PC-3 (cell line): ENCODE measurements at regions not wholly inside any gene's neighbourhood (a gene's known extent, or its start where the extent isn't known, plus 50 kb on each side); places are given as distances from the start of the nearest gene placed in this dataset.

Experiments
- ATAC-seq: fragments of 200-7000 bp; cut with Tn5 transposase; 2 replicates; pipeline ENCODE4 v1.9.1; 2020; ENCODE audit warnings: mild to moderate bottlenecking, moderate library complexity
- BruUV-seq: library from RNA; stranded (reverse); fragments of 400-500 nt; replicated peaks from 2 replicates; lab custom pipeline; 2021; lab: Mats Ljungman, UMichigan
- CTCF ChIA-PET: fragments of 300-600 bp; sonication (Branson Sonifier 250); formaldehyde crosslinking; loops from one replicate; lab custom pipeline; 2022; ENCODE audit warnings: antibody characterized with exemption; lab: Charles Lee
- POLR2A ChIA-PET: fragments of 300-600 bp; sonication (Branson Sonifier 250); formaldehyde crosslinking; loops from one replicate; lab custom pipeline; 2022; ENCODE audit warnings: antibody characterized with exemption; ENCODE audit not compliant: unreplicated experiment; lab: Charles Lee
- DNase-seq: peaks from one replicate; pipeline ENCODE4 v3.0.0-alpha.2; 2015
- H2AFZ ChIP-seq: fragments of 300-600 bp; sonication (generic); 2 replicates; pipeline ENCODE4 v1.6.0; 2016; ENCODE audit warnings: antibody characterized with exemption, low read length
- H3F3A ChIP-seq: fragments of 300-600 bp; sonication (generic); one replicate; pipeline ENCODE4 v1.6.0; 2017; ENCODE audit warnings: antibody characterized with exemption, low read length, control low read depth, mild to moderate bottlenecking; ENCODE audit not compliant: unreplicated experiment
- H3K27ac ChIP-seq: fragments of 300-600 bp; sonication (generic); 2 replicates; pipeline ENCODE4 v1.5.1; 2016; ENCODE audit warnings: mild to moderate bottlenecking, low read length
- H3K27me3 ChIP-seq: fragments of 300-600 bp; sonication (generic); 2 replicates; pipeline ENCODE4 v1.6.1; 2016; ENCODE audit warnings: low read length, mixed read lengths
- H3K36me3 ChIP-seq: fragments of 300-600 bp; sonication (generic); 2 replicates; pipeline ENCODE4 v1.6.1; 2016; ENCODE audit warnings: low read depth, mixed run types, low read length, mixed read lengths
- H3K4me1 ChIP-seq: fragments of 300-600 bp; sonication (generic); 2 replicates; pipeline ENCODE4 v1.5.1; 2016; ENCODE audit warnings: low read length; ENCODE audit not compliant: insufficient read depth
- H3K4me2 ChIP-seq: fragments of 300-600 bp; sonication (generic); 2 replicates; pipeline ENCODE4 v1.6.0; 2016; ENCODE audit warnings: low read length
- H3K4me3 ChIP-seq: fragments of 300-600 bp; sonication (generic); 2 replicates; pipeline ENCODE4 v1.5.1; 2016; ENCODE audit warnings: mild to moderate bottlenecking, low read length, mixed read lengths
- H3K79me2 ChIP-seq: fragments of 300-600 bp; sonication (generic); 2 replicates; pipeline ENCODE4 v1.6.1; 2017; ENCODE audit warnings: low read length, mixed read lengths
- H3K9ac ChIP-seq: fragments of 300-600 bp; sonication (generic); 2 replicates; pipeline ENCODE4 v1.6.0; 2016; ENCODE audit warnings: mild to moderate bottlenecking, low read length
- H3K9me2 ChIP-seq: fragments of 300-600 bp; sonication (generic); replicated peaks from 2 replicates; pipeline ENCODE4 v1.6.1; 2016; ENCODE audit warnings: mixed run types, low read length, mixed read lengths
- H3K9me3 ChIP-seq: fragments of 300-600 bp; sonication (generic); 2 replicates; pipeline ENCODE4 v1.6.1; 2016; ENCODE audit warnings: low read length, mixed read lengths
- H4K20me1 ChIP-seq: fragments of 300-600 bp; sonication (generic); 2 replicates; pipeline ENCODE4 v1.6.1; 2016; ENCODE audit warnings: low read length, mixed read lengths
- EZH2 ChIP-seq: fragments of 300-600 bp; sonication (generic); IDR thresholded peaks from one replicate; pipeline ENCODE4 v1.6.1; 2017; ENCODE audit warnings: antibody characterized with exemption, mild to moderate bottlenecking, low read length; ENCODE audit not compliant: unreplicated experiment
- EZH2phosphoT487 ChIP-seq: fragments of 300-600 bp; sonication (generic); IDR thresholded peaks from 2 replicates; pipeline ENCODE4 v1.6.1; 2018; ENCODE audit warnings: mild to moderate bottlenecking, antibody characterized with exemption, low read length, borderline replicate concordance
- intact Hi-C: fragments of 100-400 bp; cut with micrococcal nuclease; formaldehyde crosslinking; loops from 2 replicates; pipeline ENCODE4 v1.9.0; 2023
- TF ChIP-seq, protein P1 (sequence below): fragments of 300-600 bp; sonication (generic); conservative IDR thresholded peaks from 2 replicates; pipeline ENCODE4 v1.5.1; 2017; ENCODE audit warnings: antibody characterized with exemption, low read depth, mild to moderate bottlenecking, low read length

GRCh38 chr5:82910905-82911304 is 166.3 kb downstream of the TMEM167A start:
- Histone ChIP-seq H3K4me2 (no peak overlapping the region), H3K9ac (no peak overlapping the region), H3K4me1 (no peaks in the 10 kb centered on the region), H4K20me1 (no peaks in the 10 kb centered on the region), H3K4me3 (no peak overlapping the region), H3K9me3 (no peaks in the 10 kb centered on the region), H3K36me3 (no peaks in the 10 kb centered on the region), H3K27ac (no peak overlapping the region), H3F3A (no peaks in the 10 kb centered on the region), H3K79me2 (no peaks in the 10 kb centered on the region), H3K27me3 (no peaks in the 10 kb centered on the region), H3K9me2 (no peaks in the 10 kb centered on the region), H2AFZ (no peak overlapping the region)
- ChIA-PET CTCF (no interaction called here), POLR2A (no interaction called here)
- no peak for TF ChIP-seq EZH2phosphoT487
- TF ChIP-seq, protein P1, sequence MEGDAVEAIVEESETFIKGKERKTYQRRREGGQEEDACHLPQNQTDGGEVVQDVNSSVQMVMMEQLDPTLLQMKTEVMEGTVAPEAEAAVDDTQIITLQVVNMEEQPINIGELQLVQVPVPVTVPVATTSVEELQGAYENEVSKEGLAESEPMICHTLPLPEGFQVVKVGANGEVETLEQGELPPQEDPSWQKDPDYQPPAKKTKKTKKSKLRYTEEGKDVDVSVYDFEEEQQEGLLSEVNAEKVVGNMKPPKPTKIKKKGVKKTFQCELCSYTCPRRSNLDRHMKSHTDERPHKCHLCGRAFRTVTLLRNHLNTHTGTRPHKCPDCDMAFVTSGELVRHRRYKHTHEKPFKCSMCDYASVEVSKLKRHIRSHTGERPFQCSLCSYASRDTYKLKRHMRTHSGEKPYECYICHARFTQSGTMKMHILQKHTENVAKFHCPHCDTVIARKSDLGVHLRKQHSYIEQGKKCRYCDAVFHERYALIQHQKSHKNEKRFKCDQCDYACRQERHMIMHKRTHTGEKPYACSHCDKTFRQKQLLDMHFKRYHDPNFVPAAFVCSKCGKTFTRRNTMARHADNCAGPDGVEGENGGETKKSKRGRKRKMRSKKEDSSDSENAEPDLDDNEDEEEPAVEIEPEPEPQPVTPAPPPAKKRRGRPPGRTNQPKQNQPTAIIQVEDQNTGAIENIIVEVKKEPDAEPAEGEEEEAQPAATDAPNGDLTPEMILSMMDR = no peak
- no peak for TF ChIP-seq EZH2
- DNase-seq (no peak), ATAC-seq (no peak)
- intact Hi-C loops = no loop called here
- BruUV-seq = no TSS peak

DNA sequence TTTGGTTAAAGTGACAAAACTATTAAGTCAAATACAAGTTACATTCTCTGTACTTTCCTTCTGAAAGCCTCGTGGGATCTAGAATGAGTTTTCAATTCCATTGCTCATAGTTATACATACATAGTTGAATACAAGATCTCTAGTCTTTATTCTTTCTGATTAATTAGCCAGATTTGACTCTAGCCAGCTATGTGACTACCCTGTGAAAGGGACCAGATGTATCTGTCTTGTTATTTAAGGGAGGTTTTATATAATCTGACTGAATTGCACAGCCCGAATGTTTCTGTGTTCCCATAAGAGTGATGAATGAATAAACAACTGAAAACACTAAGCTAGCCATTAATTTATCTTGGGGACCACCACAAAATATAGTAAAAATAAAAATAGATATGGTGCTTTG is 166.7 kb downstream of the TMEM167A start:
- no TSS peak for BruUV-seq
- no peak for DNase-seq
- H3K9me2 ChIP-seq = no peaks in the 10 kb centered on the region
- no peak overlapping the region for H3K9ac ChIP-seq
- H3K4me2 ChIP-seq = no peak overlapping the region
- H3F3A ChIP-seq = no peaks in the 10 kb centered on the region
- no peaks in the 10 kb centered on the region for H3K4me1 ChIP-seq
- no peak overlapping the region for H2AFZ ChIP-seq
- H3K36me3 ChIP-seq = no peaks in the 10 kb centered on the region
- no peaks in the 10 kb centered on the region for H3K27me3 ChIP-seq
- no peak overlapping the region for H3K4me3 ChIP-seq
- TF ChIP-seq EZH2 (no peak), EZH2phosphoT487 (no peak)
- TF ChIP-seq, protein P1 = no peak
- ChIA-PET POLR2A (no interaction called here), CTCF (no interaction called here)
- no peak overlapping the region for H3K27ac ChIP-seq
- ATAC-seq = no peak
- intact Hi-C loops = no loop called here
- no peaks in the 10 kb centered on the region for H3K79me2 ChIP-seq
- H4K20me1 ChIP-seq = no peaks in the 10 kb centered on the region
- H3K9me3 ChIP-seq = no peaks in the 10 kb centered on the region

- no peaks in the 10 kb centered on the region for H3F3A ChIP-seq
- POLR2A ChIA-PET = no interaction called here
- no peaks in the 10 kb centered on the region for H3K9me3 ChIP-seq
- H3K27me3 ChIP-seq = no peaks in the 10 kb centered on the region
- H3K9ac ChIP-seq = no peak overlapping the region
- H3K9me2 ChIP-seq = no peaks in the 10 kb centered on the region
- H3K4me3 ChIP-seq = no peak overlapping the region
- no peak for DNase-seq
- H2AFZ ChIP-seq = no peak overlapping the region
- TF ChIP-seq EZH2phosphoT487 (no peak), EZH2 (no peak)
- TF ChIP-seq, protein P1 = no peak
- H4K20me1 ChIP-seq = no peaks in the 10 kb centered on the region
- H3K79me2 ChIP-seq = no peaks in the 10 kb centered on the region
- intact Hi-C loops = no loop called here
- no peak overlapping the region for H3K27ac ChIP-seq
- H3K4me1 ChIP-seq = no peaks in the 10 kb centered on the region
- BruUV-seq = no TSS peak
- CTCF ChIA-PET = no interaction called here
- ATAC-seq = no peak
- no peak overlapping the region for H3K4me2 ChIP-seq
- no peaks in the 10 kb centered on the region for H3K36me3 ChIP-seq
These were observed 167.4 kb downstream of the TMEM167A start for GRCh38 chr5:82909771-82910170.
